ENCODE measurements at regions not wholly inside any gene's neighbourhood (a gene's known extent, or its start where the extent isn't known, plus 50 kb on each side); places are given as distances from the start of the nearest gene placed in this dataset.

DNA sequence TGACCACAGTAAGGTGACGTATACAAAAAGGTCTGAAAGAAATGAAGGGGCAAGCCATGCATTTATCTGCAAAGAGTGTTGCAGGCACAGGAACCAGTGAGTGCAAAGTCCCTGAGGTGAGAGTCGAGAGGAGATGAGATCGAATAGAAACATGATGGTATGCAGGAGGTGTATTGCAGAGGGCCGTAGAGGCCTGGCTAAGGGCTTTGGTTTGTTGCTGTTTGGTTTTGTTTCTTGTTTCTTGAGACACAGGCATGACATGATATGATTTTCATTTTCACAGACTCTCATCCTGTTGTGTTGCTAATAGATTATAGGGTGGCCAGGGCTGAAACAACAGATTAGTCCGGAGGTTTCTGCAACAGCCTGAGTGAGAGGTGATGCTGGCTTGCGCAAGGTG, 80.4 kb downstream of the HSPH1 start:
- POLR2A ChIA-PET, result no interaction called here
- no peak for ATAC-seq
- CTCF ChIA-PET, result no interaction called here
- H3K9me3 Mint-ChIP-seq (ENCODE audit: low read depth), result no peaks in the 10 kb centered on the region
- no peaks in the 10 kb centered on the region for H3K36me3 Mint-ChIP-seq (ENCODE audit: low read depth)
- H3K4me1 Mint-ChIP-seq, result peaks cover 9% of the 10 kb centered on the region
- peaks cover 15% of the 10 kb centered on the region for H3K27me3 Mint-ChIP-seq
- H3K4me3 Mint-ChIP-seq, result no peak overlapping the region
- intact Hi-C loops (cut with DNase I, micrococcal nuclease), result no loop called here
- H3K27ac Mint-ChIP-seq, result no peak overlapping the region
- DNase-seq, result no peak

DNA sequence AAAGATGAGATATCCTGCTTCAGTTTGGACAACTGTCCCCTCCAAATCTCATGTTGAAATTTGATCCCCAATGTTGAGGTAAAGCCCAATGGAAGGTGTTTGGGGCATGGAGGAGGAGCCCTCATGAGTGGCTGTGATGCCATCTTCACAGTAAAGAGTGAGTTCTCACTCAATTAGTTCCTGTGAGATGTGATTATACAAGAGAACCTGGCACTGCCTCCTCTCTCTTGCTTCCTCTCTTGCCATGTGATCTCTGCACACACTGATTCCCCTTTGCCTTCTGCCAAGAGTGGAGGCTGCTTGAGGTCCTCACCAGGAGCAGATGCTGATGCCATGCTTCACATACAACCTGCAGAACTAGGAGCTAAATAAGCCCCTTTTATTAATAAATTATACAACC, 86.9 kb downstream of the HSPH1 start:
- no peak overlapping the region for H3K4me3 Mint-ChIP-seq
- no peaks in the 10 kb centered on the region for H3K36me3 Mint-ChIP-seq (ENCODE audit: low read depth)
- H3K9me3 Mint-ChIP-seq (ENCODE audit: low read depth), result no peaks in the 10 kb centered on the region
- H3K27ac Mint-ChIP-seq, result no peak overlapping the region
- H3K27me3 Mint-ChIP-seq, result peaks cover 13% of the 10 kb centered on the region
- intact Hi-C loops (cut with DNase I, micrococcal nuclease), result loop anchor here (1.0 kb wide), 3 partner anchors 24 to 88 kb away; no protein-coding TSS in a partner anchor
- H3K4me1 Mint-ChIP-seq, result peaks cover 14% of the 10 kb centered on the region
- ChIA-PET POLR2A (interaction anchor here (0.6 to 2.2 kb wide), 5 partner anchors 14 to 85 kb away, joined by 3 to 18 read pairs (median 4); no protein-coding TSS in a partner anchor), CTCF (interaction anchor here (0.7 to 1.5 kb wide), 5 partner anchors 8 to 178 kb away, joined by 3 to 6 read pairs (median 5); no protein-coding TSS in a partner anchor)
- DNase-seq (no peak), ATAC-seq (no peak)

DNA sequence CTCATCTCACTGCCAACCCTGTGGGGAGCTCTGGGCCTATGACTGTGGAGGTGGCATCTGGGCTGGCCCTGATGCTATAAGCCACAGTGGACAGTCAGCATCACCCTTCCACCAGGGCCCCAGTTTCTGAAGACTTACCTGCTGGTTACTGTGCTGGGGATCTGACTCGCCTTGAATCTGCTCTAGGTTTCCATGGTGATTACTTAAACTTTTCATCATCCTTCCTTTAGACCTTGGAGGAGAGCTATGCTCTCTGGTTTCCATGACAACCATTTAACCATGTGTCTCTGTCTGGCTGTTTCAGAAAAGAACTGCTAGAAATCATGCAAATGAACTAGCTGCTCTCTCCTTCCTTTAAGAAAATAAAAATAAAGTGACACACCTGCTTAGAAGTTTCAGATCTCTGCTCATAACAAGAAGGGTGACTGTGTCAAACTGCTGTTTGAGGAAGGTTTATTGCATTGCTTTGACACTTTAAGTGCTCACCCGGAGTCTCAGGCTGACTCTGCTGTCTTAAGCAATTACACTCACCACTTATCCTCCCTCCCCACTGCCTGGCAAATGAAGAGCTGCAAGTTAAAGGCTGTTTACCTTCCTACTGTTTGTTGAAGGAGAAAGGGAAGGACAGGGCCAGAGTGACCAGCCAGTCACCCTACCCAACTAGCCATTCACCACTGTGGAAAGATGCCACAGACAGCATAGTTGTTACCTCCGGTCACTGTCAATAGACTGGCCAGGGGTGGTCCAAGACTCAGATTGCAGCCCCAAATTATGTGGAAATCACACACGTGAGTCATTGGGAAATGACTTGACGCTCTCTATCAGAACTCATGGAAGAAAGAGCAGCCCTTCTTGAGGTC, 87.6 kb downstream of the HSPH1 start:
- Mint-ChIP-seq H3K4me3 (no peak overlapping the region), H3K27me3 (peaks cover 13% of the 10 kb centered on the region), H3K9me3 (ENCODE audit: low read depth) (no peaks in the 10 kb centered on the region), H3K36me3 (ENCODE audit: low read depth) (no peaks in the 10 kb centered on the region), H3K4me1 (peaks cover 14% of the 10 kb centered on the region), H3K27ac (no peak overlapping the region)
- intact Hi-C loops (cut with DNase I, micrococcal nuclease), result loop anchor here (1.0 kb wide), 3 partner anchors 24 to 88 kb away; no protein-coding TSS in a partner anchor
- DNase-seq, result peak; percentile 76
- peak; percentile 89 for ATAC-seq
- CTCF ChIA-PET, result interaction anchor here (0.7 to 1.6 kb wide), 10 partner anchors 9 to 178 kb away, joined by 3 to 9 read pairs (median 6); no protein-coding TSS in a partner anchor
- POLR2A ChIA-PET, result interaction anchor here (0.6 to 2.2 kb wide), 8 partner anchors 23 to 1478 kb away, joined by 3 to 18 read pairs (median 4); no protein-coding TSS in a partner anchor

DNA sequence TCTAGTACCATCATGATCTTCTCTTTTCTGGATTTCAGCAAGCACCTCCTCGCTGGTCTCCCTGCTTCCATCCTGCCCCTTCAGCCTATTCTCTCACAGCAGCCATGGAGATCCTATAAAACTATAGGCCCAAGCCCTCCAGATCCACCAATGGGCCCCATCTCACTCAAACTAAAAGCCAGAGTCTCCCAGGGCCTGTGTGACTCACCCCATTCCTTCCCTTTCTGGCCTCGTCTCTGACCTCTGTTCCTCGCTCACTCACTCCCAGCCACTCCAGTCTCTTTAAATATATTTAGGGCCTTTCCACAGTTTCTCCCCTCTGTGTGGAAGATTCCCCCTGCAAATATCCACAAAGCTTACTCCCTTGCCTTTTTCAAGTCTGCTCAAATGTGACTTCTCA, 89.7 kb downstream of the HSPH1 start:
- ChIA-PET POLR2A (no interaction called here), CTCF (interaction anchor here (0.6 kb wide), 2 partner anchors 27 to 34 kb away, joined by 3 read pairs; no protein-coding TSS in a partner anchor)
- H3K4me3 Mint-ChIP-seq, result no peak overlapping the region
- no peaks in the 10 kb centered on the region for H3K36me3 Mint-ChIP-seq (ENCODE audit: low read depth)
- H3K27me3 Mint-ChIP-seq, result peaks cover 9% of the 10 kb centered on the region
- ATAC-seq, result no peak
- DNase-seq, result no peak
- H3K9me3 Mint-ChIP-seq (ENCODE audit: low read depth), result no peaks in the 10 kb centered on the region
- intact Hi-C loops (cut with DNase I, micrococcal nuclease), result no loop called here
- peaks cover 26% of the 10 kb centered on the region for H3K4me1 Mint-ChIP-seq
- no peak overlapping the region for H3K27ac Mint-ChIP-seq

DNA sequence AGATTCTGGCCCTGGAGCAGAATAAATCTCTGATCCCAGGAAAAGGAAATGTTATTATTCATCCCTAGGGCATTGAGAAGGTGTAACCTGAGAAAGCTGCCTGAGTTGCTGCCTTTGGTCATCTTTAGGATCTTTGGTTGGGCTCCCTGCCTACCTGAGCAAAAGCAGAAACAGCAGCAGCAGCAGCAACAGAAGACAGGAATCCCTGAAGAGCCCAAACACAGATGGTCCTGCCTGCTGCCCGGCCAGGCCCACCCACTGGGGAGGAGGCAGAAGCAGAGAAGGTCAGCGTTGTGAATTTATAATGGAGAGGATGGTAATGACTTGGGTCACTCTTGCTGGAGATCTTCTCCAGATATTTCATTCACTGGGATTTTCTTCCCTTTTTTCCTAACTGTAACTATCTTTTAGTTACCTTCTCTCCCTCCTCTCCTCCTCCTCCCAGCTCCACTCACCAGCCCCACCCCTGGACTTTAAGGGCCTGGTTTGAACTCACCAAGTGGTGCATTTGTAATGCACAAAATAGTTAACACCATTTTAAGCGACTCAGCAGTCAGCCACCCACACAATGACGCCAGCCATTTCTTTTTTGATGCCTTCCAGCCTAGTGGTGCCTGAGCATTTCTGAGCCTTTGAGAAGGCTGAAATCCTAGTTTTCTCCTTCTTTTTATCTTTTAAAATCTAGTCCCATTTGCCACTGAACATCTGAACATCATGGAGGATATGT, 91.7 kb downstream of the HSPH1 start:
- Mint-ChIP-seq H3K9me3 (ENCODE audit: low read depth) (no peaks in the 10 kb centered on the region), H3K4me1 (peaks cover 15% of the 10 kb centered on the region), H3K27me3 (peaks cover 2% of the 10 kb centered on the region), H3K27ac (no peak overlapping the region), H3K4me3 (no peak overlapping the region), H3K36me3 (ENCODE audit: low read depth) (no peaks in the 10 kb centered on the region)
- CTCF ChIA-PET, result interaction anchor here (0.8 kb wide), 1 partner anchor 13 kb away, joined by 3 read pairs; no protein-coding TSS in a partner anchor
- POLR2A ChIA-PET, result no interaction called here
- peak; percentile 19 for DNase-seq
- ATAC-seq, result no peak
- intact Hi-C loops (cut with DNase I, micrococcal nuclease), result no loop called here

DNA sequence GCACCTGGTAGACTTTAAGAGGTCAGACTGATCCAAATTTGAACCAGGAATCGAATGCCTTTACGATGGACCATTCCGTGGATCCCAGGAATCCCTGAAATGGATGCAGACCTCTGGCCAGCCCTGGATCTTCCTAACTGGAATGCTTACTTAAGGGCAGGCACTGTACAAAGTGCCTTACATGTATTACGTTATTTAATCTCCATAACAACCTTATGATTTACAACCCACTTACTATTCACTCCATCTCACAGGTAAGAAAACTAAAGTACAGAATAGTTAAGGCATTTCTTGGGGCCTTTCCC, 93.6 kb downstream of the HSPH1 start:
- ChIA-PET CTCF (interaction anchor here (1.0 to 2.0 kb wide), 2 partner anchors 18 to 23 kb away, joined by 4 to 5 read pairs; no protein-coding TSS in a partner anchor), POLR2A (no interaction called here)
- peaks cover 27% of the 10 kb centered on the region for H3K4me1 Mint-ChIP-seq
- ATAC-seq (no peak), DNase-seq (no peak)
- H3K4me3 Mint-ChIP-seq, result no peak overlapping the region
- H3K27ac Mint-ChIP-seq, result no peak overlapping the region
- peaks cover 2% of the 10 kb centered on the region for H3K9me3 Mint-ChIP-seq (ENCODE audit: low read depth)
- H3K27me3 Mint-ChIP-seq, result peaks cover 4% of the 10 kb centered on the region
- intact Hi-C loops (cut with DNase I, micrococcal nuclease), result no loop called here
- H3K36me3 Mint-ChIP-seq (ENCODE audit: low read depth), result no peaks in the 10 kb centered on the region

DNA sequence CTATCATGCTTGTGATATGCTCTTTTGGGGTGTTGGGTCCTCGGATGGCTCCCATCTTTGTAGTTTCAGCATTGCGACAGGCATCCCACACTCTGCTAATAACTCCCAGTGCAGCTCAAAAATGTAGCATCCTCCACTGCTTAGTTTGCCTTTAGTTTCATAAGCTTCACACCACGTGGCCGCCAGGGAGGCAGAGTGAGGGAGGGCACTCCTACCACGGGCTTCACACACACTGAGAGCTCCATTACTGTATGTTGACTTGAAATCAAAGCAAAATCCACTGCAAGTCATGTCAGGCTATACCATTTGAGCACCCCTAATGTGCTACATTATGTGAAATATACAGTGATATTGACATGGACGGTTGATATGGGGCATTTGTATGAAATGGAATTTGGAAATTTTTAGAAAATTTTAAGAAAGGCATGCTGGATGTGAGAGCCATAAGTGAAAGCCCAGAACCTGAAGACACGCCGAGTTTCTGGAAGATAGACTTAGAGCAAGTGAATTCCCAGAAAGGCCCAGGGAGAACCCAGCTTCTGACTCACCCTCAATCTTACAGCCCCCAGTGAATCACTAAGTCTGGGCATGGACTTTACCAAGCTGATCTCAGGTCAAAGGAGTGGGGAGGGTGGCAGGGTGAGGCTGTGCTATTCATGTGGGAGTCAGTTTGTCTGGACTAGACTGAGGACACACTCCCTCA, 94.1 kb downstream of the HSPH1 start:
- Mint-ChIP-seq H3K9me3 (ENCODE audit: low read depth) (peaks cover 2% of the 10 kb centered on the region), H3K27ac (no peak overlapping the region), H3K27me3 (peaks cover 4% of the 10 kb centered on the region), H3K4me3 (no peak overlapping the region), H3K36me3 (ENCODE audit: low read depth) (no peaks in the 10 kb centered on the region), H3K4me1 (peaks cover 27% of the 10 kb centered on the region)
- ChIA-PET POLR2A (no interaction called here), CTCF (interaction anchor here (0.6 to 2.2 kb wide), 5 partner anchors 17 to 234 kb away, joined by 3 to 8 read pairs (median 5); no protein-coding TSS in a partner anchor)
- intact Hi-C loops (cut with DNase I, micrococcal nuclease), result no loop called here
- DNase-seq (peak; percentile 17), ATAC-seq (peak; percentile 71)

DNA sequence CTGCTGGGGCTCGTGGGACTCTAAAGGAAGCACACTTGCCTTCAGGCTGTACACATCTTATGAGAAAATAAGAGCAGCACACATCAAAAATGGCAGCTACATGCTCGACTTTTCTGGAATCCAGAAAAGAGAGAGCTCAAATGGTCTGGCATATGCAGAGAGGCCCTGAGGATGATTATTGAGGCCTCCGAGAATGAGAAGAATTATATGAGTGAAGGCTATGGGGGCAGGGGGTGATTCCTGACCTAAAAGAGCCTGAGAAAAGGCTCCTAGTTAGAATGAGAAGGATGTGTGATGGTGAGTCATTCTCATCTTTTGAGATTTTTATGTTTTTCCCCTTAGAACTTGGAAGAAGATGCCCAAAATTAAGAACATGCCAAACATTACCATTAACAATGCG, 97.1 kb downstream of the HSPH1 start:
- H3K4me1 Mint-ChIP-seq, result peaks cover 27% of the 10 kb centered on the region
- peak overlapping the region; percentile 29 for H3K27ac Mint-ChIP-seq
- ChIA-PET CTCF (interaction anchor here (0.8 to 1.2 kb wide), 2 partner anchors 20 to 669 kb away, joined by 3 to 4 read pairs; no protein-coding TSS in a partner anchor), POLR2A (no interaction called here)
- H3K36me3 Mint-ChIP-seq (ENCODE audit: low read depth), result no peaks in the 10 kb centered on the region
- intact Hi-C loops (cut with DNase I, micrococcal nuclease), result no loop called here
- H3K9me3 Mint-ChIP-seq (ENCODE audit: low read depth), result peaks cover 2% of the 10 kb centered on the region
- H3K4me3 Mint-ChIP-seq, result no peak overlapping the region
- peaks cover 8% of the 10 kb centered on the region for H3K27me3 Mint-ChIP-seq
- peak; percentile 52 for ATAC-seq
- DNase-seq, result no peak

DNA sequence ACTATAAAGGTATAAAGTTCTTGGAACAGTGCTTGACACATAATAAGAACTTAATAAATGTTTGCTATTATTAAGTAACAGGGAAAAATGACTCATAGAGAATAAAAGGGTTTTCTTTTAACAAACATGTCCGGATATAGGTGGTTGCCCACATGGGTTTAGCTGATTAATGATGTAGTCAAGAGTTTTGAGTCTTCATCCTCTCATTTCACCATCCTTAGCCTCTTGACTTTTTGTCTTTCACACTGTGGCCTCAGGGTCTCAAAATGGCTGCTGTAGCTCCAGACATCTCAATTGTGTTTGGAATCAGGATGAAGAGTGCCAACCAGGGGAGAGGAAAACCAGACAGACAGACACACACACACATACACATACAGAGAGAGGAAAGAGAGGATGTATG, 97.9 kb downstream of the HSPH1 start:
- DNase-seq (no peak), ATAC-seq (no peak)
- Mint-ChIP-seq H3K36me3 (ENCODE audit: low read depth) (no peaks in the 10 kb centered on the region), H3K27ac (peak overlapping the region; percentile 78), H3K4me1 (peaks cover 27% of the 10 kb centered on the region), H3K27me3 (peaks cover 8% of the 10 kb centered on the region), H3K9me3 (ENCODE audit: low read depth) (peaks cover 2% of the 10 kb centered on the region), H3K4me3 (no peak overlapping the region)
- intact Hi-C loops (cut with DNase I, micrococcal nuclease), result no loop called here
- POLR2A ChIA-PET, result no interaction called here
- CTCF ChIA-PET, result interaction anchor here (0.7 to 0.8 kb wide), 2 partner anchors 669 to 707 kb away, joined by 4 to 5 read pairs; no protein-coding TSS in a partner anchor

DNA sequence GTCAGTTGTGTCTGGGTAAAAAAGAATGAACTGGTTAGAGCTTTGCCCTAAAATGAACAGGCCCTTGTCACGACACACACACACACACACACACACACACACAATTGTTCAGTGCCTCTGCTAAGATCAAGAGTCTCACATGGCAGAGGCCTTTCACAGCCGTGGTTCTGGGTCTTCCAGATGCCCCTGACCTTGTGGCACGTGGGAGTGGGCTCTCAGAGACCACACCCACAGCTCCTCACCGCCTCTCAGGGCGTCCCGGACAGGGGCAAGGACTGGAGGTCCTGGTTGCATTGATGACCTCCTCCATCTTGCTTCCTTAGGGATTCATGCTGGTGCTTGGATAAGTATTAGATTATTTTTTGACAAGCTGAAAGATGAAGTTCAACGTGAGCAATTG, 101.0 kb downstream of the HSPH1 start:
- POLR2A ChIA-PET, result no interaction called here

DNA sequence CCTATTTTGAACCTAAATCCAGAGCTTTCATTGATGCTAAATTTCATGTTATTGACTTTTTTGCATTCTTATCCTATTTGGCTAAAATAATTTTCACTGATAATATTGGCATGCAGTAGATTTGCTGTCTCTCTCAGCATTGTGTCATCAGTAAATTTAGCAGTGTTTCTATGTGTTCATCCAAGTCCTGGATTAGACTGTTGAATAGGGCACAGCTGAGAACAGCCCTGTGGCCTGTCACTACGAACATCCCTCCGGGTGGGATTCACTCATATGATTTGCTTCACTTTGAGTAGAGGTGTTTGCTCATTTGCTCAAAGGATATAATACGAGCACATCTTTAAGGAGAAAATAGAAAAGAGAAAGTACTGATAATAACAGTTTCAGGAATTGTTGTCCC, 101.5 kb downstream of the HSPH1 start:
- ChIA-PET POLR2A (no interaction called here), CTCF (interaction anchor here (0.7 to 1.3 kb wide), 2 partner anchors 13 to 355 kb away, joined by 3 to 4 read pairs; no protein-coding TSS in a partner anchor)
- intact Hi-C loops (cut with DNase I, micrococcal nuclease), result no loop called here
- no peak for ATAC-seq
- peaks cover 2% of the 10 kb centered on the region for H3K9me3 Mint-ChIP-seq (ENCODE audit: low read depth)
- H3K27me3 Mint-ChIP-seq, result peaks cover 6% of the 10 kb centered on the region
- no peak overlapping the region for H3K27ac Mint-ChIP-seq
- no peak overlapping the region for H3K4me3 Mint-ChIP-seq
- DNase-seq, result no peak
- H3K4me1 Mint-ChIP-seq, result peaks cover 13% of the 10 kb centered on the region
- H3K36me3 Mint-ChIP-seq (ENCODE audit: low read depth), result no peaks in the 10 kb centered on the region

More for the DNA sequence above, 101.0 kb downstream of the HSPH1 start:
- CTCF ChIA-PET, result no interaction called here
- intact Hi-C loops (cut with DNase I, micrococcal nuclease), result no loop called here
- Mint-ChIP-seq H3K9me3 (ENCODE audit: low read depth) (peaks cover 2% of the 10 kb centered on the region), H3K27ac (no peak overlapping the region), H3K4me3 (no peak overlapping the region), H3K27me3 (peaks cover 6% of the 10 kb centered on the region), H3K36me3 (ENCODE audit: low read depth) (no peaks in the 10 kb centered on the region), H3K4me1 (peaks cover 13% of the 10 kb centered on the region)
- DNase-seq (no peak), ATAC-seq (no peak)
